Left renal cortex interstitium (tissue), 4 donors: ENCODE measurements at regions not wholly inside any gene's neighbourhood (a gene's known extent, or its start where the extent isn't known, plus 50 kb on each side); places are given as distances from the start of the nearest gene placed in this dataset.

ENCODE experiments used
- DNase-seq, 4 donors: peaks; one replicate each; pipeline ENCODE4 v3.0.0-alpha.2; 2013; ENCODE audit warnings: low read depth in 4 of 4, low spot score in 2 of 4, missing footprints in 1 of 4

GRCh38 chr4:46441136-46441859, 51.4 kb upstream of the GABRA2 start:
- no peak for DNase-seq
